ENCODE measurements at regions not wholly inside any gene's neighbourhood (a gene's known extent, or its start where the extent isn't known, plus 50 kb on each side); places are given as distances from the start of the nearest gene placed in this dataset.

- Histone ChIP-seq H3K27me3 (ENCODE audit: insufficient read depth, low read length) (no peaks in the 10 kb centered on the region), H2AFZ (ENCODE audit: low read depth, low read length) (no peak overlapping the region), H3K9me3 (ENCODE audit: low read length) (no peaks in the 10 kb centered on the region), H3K36me3 (ENCODE audit: insufficient read depth, low read length) (no peaks in the 10 kb centered on the region), H3K4me1 (ENCODE audit: insufficient read depth, low read length) (no peaks in the 10 kb centered on the region), H3K4me3 (ENCODE audit: low read length) (no peak overlapping the region)
Observed at GRCh38 chr1:55536545-55536865, 321.3 kb upstream of the USP24 start.

GRCh38 chr1:55535724-55536544, 320.8 kb upstream of the USP24 start:
- Histone ChIP-seq H3K4me3 (ENCODE audit: low read length) (no peak overlapping the region), H3K9me3 (ENCODE audit: low read length) (no peaks in the 10 kb centered on the region), H3K4me1 (ENCODE audit: insufficient read depth, low read length) (no peaks in the 10 kb centered on the region), H3K36me3 (ENCODE audit: insufficient read depth, low read length) (no peaks in the 10 kb centered on the region), H3K27me3 (ENCODE audit: insufficient read depth, low read length) (no peaks in the 10 kb centered on the region), H2AFZ (ENCODE audit: low read depth, low read length) (no peak overlapping the region)

GRCh38 chr1:55534565-55535121, 319.5 kb upstream of the USP24 start:
- Histone ChIP-seq H2AFZ (ENCODE audit: low read depth, low read length) (no peak overlapping the region), H3K27me3 (ENCODE audit: insufficient read depth, low read length) (no peaks in the 10 kb centered on the region), H3K4me1 (ENCODE audit: insufficient read depth, low read length) (no peaks in the 10 kb centered on the region), H3K9me3 (ENCODE audit: low read length) (no peaks in the 10 kb centered on the region), H3K36me3 (ENCODE audit: insufficient read depth, low read length) (no peaks in the 10 kb centered on the region), H3K4me3 (ENCODE audit: low read length) (no peak overlapping the region)

- Histone ChIP-seq H3K4me3 (ENCODE audit: low read length) (no peak overlapping the region), H2AFZ (ENCODE audit: low read depth, low read length) (no peak overlapping the region), H3K9me3 (ENCODE audit: low read length) (no peaks in the 10 kb centered on the region), H3K4me1 (ENCODE audit: insufficient read depth, low read length) (no peaks in the 10 kb centered on the region), H3K36me3 (ENCODE audit: insufficient read depth, low read length) (no peaks in the 10 kb centered on the region), H3K27me3 (ENCODE audit: insufficient read depth, low read length) (no peaks in the 10 kb centered on the region)
Observed at GRCh38 chr1:55531644-55532043, 316.5 kb upstream of the USP24 start.

- Histone ChIP-seq H3K9me3 (ENCODE audit: low read length) (no peaks in the 10 kb centered on the region), H2AFZ (ENCODE audit: low read depth, low read length) (no peak overlapping the region), H3K27me3 (ENCODE audit: insufficient read depth, low read length) (no peaks in the 10 kb centered on the region), H3K4me1 (ENCODE audit: insufficient read depth, low read length) (no peaks in the 10 kb centered on the region), H3K36me3 (ENCODE audit: insufficient read depth, low read length) (no peaks in the 10 kb centered on the region), H3K4me3 (ENCODE audit: low read length) (no peak overlapping the region)
Observed at GRCh38 chr1:55530749-55531478, 315.8 kb upstream of the USP24 start.

- Histone ChIP-seq H2AFZ (ENCODE audit: low read depth, low read length) (no peak overlapping the region), H3K4me1 (ENCODE audit: insufficient read depth, low read length) (no peaks in the 10 kb centered on the region), H3K4me3 (ENCODE audit: low read length) (no peak overlapping the region), H3K27me3 (ENCODE audit: insufficient read depth, low read length) (no peaks in the 10 kb centered on the region), H3K36me3 (ENCODE audit: insufficient read depth, low read length) (no peaks in the 10 kb centered on the region), H3K9me3 (ENCODE audit: low read length) (no peaks in the 10 kb centered on the region)
Observed at GRCh38 chr1:55529017-55529416, 313.9 kb upstream of the USP24 start.

- no peak overlapping the region for H2AFZ ChIP-seq (ENCODE audit: low read depth, low read length)
- H3K27me3 ChIP-seq (ENCODE audit: insufficient read depth, low read length) = no peaks in the 10 kb centered on the region
- H3K4me3 ChIP-seq (ENCODE audit: low read length) = no peak overlapping the region
- no peaks in the 10 kb centered on the region for H3K4me1 ChIP-seq (ENCODE audit: insufficient read depth, low read length)
- no peaks in the 10 kb centered on the region for H3K9me3 ChIP-seq (ENCODE audit: low read length)
- H3K36me3 ChIP-seq (ENCODE audit: insufficient read depth, low read length) = no peaks in the 10 kb centered on the region
Observed at GRCh38 chr1:55527831-55528230, 312.7 kb upstream of the USP24 start.

GRCh38 chr1:55526716-55527115, 311.6 kb upstream of the USP24 start:
- Histone ChIP-seq H3K4me3 (ENCODE audit: low read length) (no peak overlapping the region), H3K4me1 (ENCODE audit: insufficient read depth, low read length) (no peaks in the 10 kb centered on the region), H3K36me3 (ENCODE audit: insufficient read depth, low read length) (no peaks in the 10 kb centered on the region), H3K9me3 (ENCODE audit: low read length) (no peaks in the 10 kb centered on the region), H3K27me3 (ENCODE audit: insufficient read depth, low read length) (no peaks in the 10 kb centered on the region), H2AFZ (ENCODE audit: low read depth, low read length) (no peak overlapping the region)

- Histone ChIP-seq H3K4me1 (ENCODE audit: insufficient read depth, low read length) (no peaks in the 10 kb centered on the region), H3K4me3 (ENCODE audit: low read length) (no peak overlapping the region), H3K27me3 (ENCODE audit: insufficient read depth, low read length) (no peaks in the 10 kb centered on the region), H2AFZ (ENCODE audit: low read depth, low read length) (no peak overlapping the region), H3K36me3 (ENCODE audit: insufficient read depth, low read length) (no peaks in the 10 kb centered on the region), H3K9me3 (ENCODE audit: low read length) (no peaks in the 10 kb centered on the region)
Observed at GRCh38 chr1:55524006-55524405, 308.8 kb upstream of the USP24 start.

GRCh38 chr1:55522982-55523381, 307.8 kb upstream of the USP24 start:
- Histone ChIP-seq H3K27me3 (ENCODE audit: insufficient read depth, low read length) (peaks cover 2% of the 10 kb centered on the region), H2AFZ (ENCODE audit: low read depth, low read length) (no peak overlapping the region), H3K4me3 (ENCODE audit: low read length) (no peak overlapping the region), H3K4me1 (ENCODE audit: insufficient read depth, low read length) (no peaks in the 10 kb centered on the region), H3K9me3 (ENCODE audit: low read length) (no peaks in the 10 kb centered on the region), H3K36me3 (ENCODE audit: insufficient read depth, low read length) (no peaks in the 10 kb centered on the region)

- no peaks in the 10 kb centered on the region for H3K36me3 ChIP-seq (ENCODE audit: insufficient read depth, low read length)
- H3K9me3 ChIP-seq (ENCODE audit: low read length) = no peaks in the 10 kb centered on the region
- H2AFZ ChIP-seq (ENCODE audit: low read depth, low read length) = no peak overlapping the region
- no peak overlapping the region for H3K4me3 ChIP-seq (ENCODE audit: low read length)
- no peaks in the 10 kb centered on the region for H3K4me1 ChIP-seq (ENCODE audit: insufficient read depth, low read length)
- peaks cover 2% of the 10 kb centered on the region for H3K27me3 ChIP-seq (ENCODE audit: insufficient read depth, low read length)
Observed at GRCh38 chr1:55522353-55522903, 307.3 kb upstream of the USP24 start.

GRCh38 chr1:55520861-55521260, 305.7 kb upstream of the USP24 start:
- no peak overlapping the region for H3K4me3 ChIP-seq (ENCODE audit: low read length)
- no peaks in the 10 kb centered on the region for H3K9me3 ChIP-seq (ENCODE audit: low read length)
- no peaks in the 10 kb centered on the region for H3K36me3 ChIP-seq (ENCODE audit: insufficient read depth, low read length)
- no peak overlapping the region for H2AFZ ChIP-seq (ENCODE audit: low read depth, low read length)
- no peaks in the 10 kb centered on the region for H3K4me1 ChIP-seq (ENCODE audit: insufficient read depth, low read length)
- peaks cover 2% of the 10 kb centered on the region for H3K27me3 ChIP-seq (ENCODE audit: insufficient read depth, low read length)

- no peak overlapping the region for H3K4me3 ChIP-seq (ENCODE audit: low read length)
- no peak overlapping the region for H2AFZ ChIP-seq (ENCODE audit: low read depth, low read length)
- no peaks in the 10 kb centered on the region for H3K36me3 ChIP-seq (ENCODE audit: insufficient read depth, low read length)
Observed at GRCh38 chr1:55519937-55520683, 304.9 kb upstream of the USP24 start.

More at GRCh38 chr1:55519937-55520683, 304.9 kb upstream of the USP24 start:
- peaks cover 2% of the 10 kb centered on the region for H3K27me3 ChIP-seq (ENCODE audit: insufficient read depth, low read length)
- no peaks in the 10 kb centered on the region for H3K9me3 ChIP-seq (ENCODE audit: low read length)
- no peaks in the 10 kb centered on the region for H3K4me1 ChIP-seq (ENCODE audit: insufficient read depth, low read length)

Measured in neuron (in vitro differentiated cells).